Right lobe of liver (tissue), 4 donors: ENCODE measurements at regions not wholly inside any gene's neighbourhood (a gene's known extent, or its start where the extent isn't known, plus 50 kb on each side); places are given as distances from the start of the nearest gene placed in this dataset.

Experiments used
- CTCF ChIP-seq, 4 donors: fragments of 200-600 bp in 3 of 4; fragments of 450-650 bp in 1 of 4; IDR thresholded peaks; one replicate each; pipeline versions ENCODE4 v1.5.1 to v1.8.0; 2016 to 2022; ENCODE audit warnings: antibody characterized with exemption in 4 of 4, mild to moderate bottlenecking in 2 of 4
- POLR2A ChIP-seq: fragments of 450-650 bp; IDR thresholded peaks from one replicate; pipeline ENCODE4 v1.6.1; 2017; ENCODE audit warnings: antibody characterized with exemption, mild to moderate bottlenecking
- donor health status: DM: no; HTN: no; CAD: no.
- donor health status: DM: no; HTN: no; CAD: no.
- donor health status: DM: no; HTN: yes; CAD: no.

DNA sequence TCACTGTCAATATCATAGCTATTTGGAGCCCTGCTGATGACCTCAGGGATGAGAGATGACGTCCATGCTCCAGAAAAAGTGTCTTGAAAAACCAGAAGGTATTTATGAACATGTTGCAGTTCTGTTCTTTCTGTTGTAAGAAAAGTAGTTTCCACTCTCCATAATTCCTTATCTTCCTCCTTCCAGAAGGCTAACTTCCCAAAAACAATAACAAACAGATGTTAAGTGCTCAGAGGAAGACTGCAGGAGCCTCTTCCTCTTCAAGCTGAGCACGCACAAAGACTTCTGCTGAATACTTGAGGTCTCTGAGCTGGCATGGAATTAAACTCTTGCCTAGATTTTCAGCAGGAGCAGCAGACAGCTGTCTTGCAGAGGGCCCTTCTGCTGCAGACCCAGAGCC lies 434.5 kb upstream of the KLHL29 start:
- TF ChIP-seq CTCF (IDR thresholded peaks at IDR 0.05): no peak
- no peak for TF ChIP-seq POLR2A
